GM12878 (cell line): ENCODE measurements at regions not wholly inside any gene's neighbourhood (a gene's known extent, or its start where the extent isn't known, plus 50 kb on each side); places are given as distances from the start of the nearest gene placed in this dataset.
"Not testable (repeated sequence)": the region's sequence is repeated elsewhere in the genome, so short reads cannot be mapped to it uniquely, and the experiment has no call there.

Source experiments
- LARP7 ChIP-seq: fragments of 450-650 bp; IDR thresholded peaks from 2 replicates; pipeline ENCODE4 v1.6.1; 2017; ENCODE audit warnings: mild to moderate bottlenecking
- MXI1 ChIP-seq: fragments of 150-350 bp; IDR thresholded peaks from 2 replicates; pipeline ENCODE4 v1.6.1; 2011; ENCODE audit warnings: low read depth, mild to moderate bottlenecking, inconsistent platforms, low read length, improper control_type of control experiment
- NR2C2 ChIP-seq: IDR thresholded peaks from 2 replicates; pipeline ENCODE4 v1.6.1; 2011; ENCODE audit warnings: borderline replicate concordance, low read depth; ENCODE audit not compliant: control insufficient read depth, insufficient read length
- NRF1 ChIP-seq: conservative IDR thresholded peaks from 2 replicates; pipeline ENCODE4 v1.6.1; 2011; ENCODE audit warnings: mild to moderate bottlenecking, low read depth, low read length, improper control_type of control experiment
- POLR2AphosphoS2 ChIP-seq: IDR thresholded peaks from 2 replicates; pipeline ENCODE4 v1.6.1; 2011; ENCODE audit warnings: low read depth, mild to moderate bottlenecking, low read length, improper control_type of control experiment, moderate library complexity
- RCOR1 ChIP-seq: conservative IDR thresholded peaks from 2 replicates; pipeline ENCODE4 v1.6.1; 2012; ENCODE audit warnings: low read depth, low read length, improper control_type of control experiment
- SRF ChIP-seq, 2 experiments: IDR thresholded peaks; 2 replicates each; pipeline ENCODE4 v1.6.1; 2011; ENCODE audit warnings: low read depth in 2 of 2, low read length in 2 of 2, mild to moderate bottlenecking in 1 of 2, moderate library complexity in 1 of 2
- TF ChIP-seq, protein P1 (sequence below): IDR thresholded peaks from 2 replicates; pipeline ENCODE4 v1.6.1; 2011; ENCODE audit warnings: low read depth, mild to moderate bottlenecking, low read length, moderate library complexity, borderline replicate concordance; ENCODE audit errors: extremely low read depth
- TF ChIP-seq, protein P2 (sequence below), 3 experiments: IDR thresholded peaks in 2 of 3; conservative IDR thresholded peaks in 1 of 3; 2 replicates each; pipeline ENCODE4 v1.5.1; 2011; ENCODE audit warnings: low read depth in 3 of 3, low read length in 3 of 3, mild to moderate bottlenecking in 3 of 3, control low read depth in 2 of 3, moderate library complexity in 2 of 3, inconsistent platforms in 1 of 3, mixed read lengths in 1 of 3; ENCODE audit not compliant: control insufficient read depth in 2 of 3, insufficient read depth in 1 of 3; ENCODE audit errors: extremely low read depth in 1 of 3
- TF ChIP-seq, protein P3 (sequence below): fragments of 450-650 bp; IDR thresholded peaks from 2 replicates; pipeline ENCODE4 v1.6.1; 2016; ENCODE audit warnings: mild to moderate bottlenecking, moderate library complexity, borderline replicate concordance

DNA sequence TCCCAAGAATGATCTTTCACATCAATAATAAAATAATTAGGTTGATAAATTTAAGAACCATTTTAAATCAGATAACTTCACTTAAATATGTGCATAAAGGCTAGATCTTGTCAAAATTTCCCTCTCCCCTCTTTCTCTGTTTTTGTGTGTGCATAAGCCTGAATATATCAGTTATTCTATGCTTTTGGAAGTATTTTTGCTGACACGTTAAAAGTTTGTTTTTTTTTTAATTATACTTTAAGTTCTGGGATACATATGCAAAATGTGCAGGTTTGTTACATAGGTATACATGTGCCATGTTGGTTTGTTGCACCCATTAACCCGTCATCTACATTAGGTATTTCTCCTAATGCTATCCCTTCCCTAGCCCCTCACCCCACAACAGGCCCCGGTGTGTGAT, 391.2 kb downstream of the UTRN start:
- TF ChIP-seq POLR2AphosphoS2; LARP7; MXI1; RCOR1; NR2C2; NRF1; SRF (IDR thresholded peaks at IDR 0.05; ENCODE audit: low read depth in 2 of 2, low read length in 2 of 2): not testable (repeated sequence)
- TF ChIP-seq, protein P1, sequence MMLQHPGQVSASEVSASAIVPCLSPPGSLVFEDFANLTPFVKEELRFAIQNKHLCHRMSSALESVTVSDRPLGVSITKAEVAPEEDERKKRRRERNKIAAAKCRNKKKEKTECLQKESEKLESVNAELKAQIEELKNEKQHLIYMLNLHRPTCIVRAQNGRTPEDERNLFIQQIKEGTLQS, result not testable (repeated sequence)
- TF ChIP-seq, protein P2, sequence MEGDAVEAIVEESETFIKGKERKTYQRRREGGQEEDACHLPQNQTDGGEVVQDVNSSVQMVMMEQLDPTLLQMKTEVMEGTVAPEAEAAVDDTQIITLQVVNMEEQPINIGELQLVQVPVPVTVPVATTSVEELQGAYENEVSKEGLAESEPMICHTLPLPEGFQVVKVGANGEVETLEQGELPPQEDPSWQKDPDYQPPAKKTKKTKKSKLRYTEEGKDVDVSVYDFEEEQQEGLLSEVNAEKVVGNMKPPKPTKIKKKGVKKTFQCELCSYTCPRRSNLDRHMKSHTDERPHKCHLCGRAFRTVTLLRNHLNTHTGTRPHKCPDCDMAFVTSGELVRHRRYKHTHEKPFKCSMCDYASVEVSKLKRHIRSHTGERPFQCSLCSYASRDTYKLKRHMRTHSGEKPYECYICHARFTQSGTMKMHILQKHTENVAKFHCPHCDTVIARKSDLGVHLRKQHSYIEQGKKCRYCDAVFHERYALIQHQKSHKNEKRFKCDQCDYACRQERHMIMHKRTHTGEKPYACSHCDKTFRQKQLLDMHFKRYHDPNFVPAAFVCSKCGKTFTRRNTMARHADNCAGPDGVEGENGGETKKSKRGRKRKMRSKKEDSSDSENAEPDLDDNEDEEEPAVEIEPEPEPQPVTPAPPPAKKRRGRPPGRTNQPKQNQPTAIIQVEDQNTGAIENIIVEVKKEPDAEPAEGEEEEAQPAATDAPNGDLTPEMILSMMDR (IDR thresholded peaks at IDR 0.05 in 2 of 3, conservative IDR thresholded peaks at IDR 0.05 in 1 of 3; ENCODE audit: control insufficient read depth in 2 of 3, extremely low read depth in 1 of 3, insufficient read depth in 1 of 3, low read depth in 3 of 3, low read length in 3 of 3), result not testable (repeated sequence)
- TF ChIP-seq, protein P3, sequence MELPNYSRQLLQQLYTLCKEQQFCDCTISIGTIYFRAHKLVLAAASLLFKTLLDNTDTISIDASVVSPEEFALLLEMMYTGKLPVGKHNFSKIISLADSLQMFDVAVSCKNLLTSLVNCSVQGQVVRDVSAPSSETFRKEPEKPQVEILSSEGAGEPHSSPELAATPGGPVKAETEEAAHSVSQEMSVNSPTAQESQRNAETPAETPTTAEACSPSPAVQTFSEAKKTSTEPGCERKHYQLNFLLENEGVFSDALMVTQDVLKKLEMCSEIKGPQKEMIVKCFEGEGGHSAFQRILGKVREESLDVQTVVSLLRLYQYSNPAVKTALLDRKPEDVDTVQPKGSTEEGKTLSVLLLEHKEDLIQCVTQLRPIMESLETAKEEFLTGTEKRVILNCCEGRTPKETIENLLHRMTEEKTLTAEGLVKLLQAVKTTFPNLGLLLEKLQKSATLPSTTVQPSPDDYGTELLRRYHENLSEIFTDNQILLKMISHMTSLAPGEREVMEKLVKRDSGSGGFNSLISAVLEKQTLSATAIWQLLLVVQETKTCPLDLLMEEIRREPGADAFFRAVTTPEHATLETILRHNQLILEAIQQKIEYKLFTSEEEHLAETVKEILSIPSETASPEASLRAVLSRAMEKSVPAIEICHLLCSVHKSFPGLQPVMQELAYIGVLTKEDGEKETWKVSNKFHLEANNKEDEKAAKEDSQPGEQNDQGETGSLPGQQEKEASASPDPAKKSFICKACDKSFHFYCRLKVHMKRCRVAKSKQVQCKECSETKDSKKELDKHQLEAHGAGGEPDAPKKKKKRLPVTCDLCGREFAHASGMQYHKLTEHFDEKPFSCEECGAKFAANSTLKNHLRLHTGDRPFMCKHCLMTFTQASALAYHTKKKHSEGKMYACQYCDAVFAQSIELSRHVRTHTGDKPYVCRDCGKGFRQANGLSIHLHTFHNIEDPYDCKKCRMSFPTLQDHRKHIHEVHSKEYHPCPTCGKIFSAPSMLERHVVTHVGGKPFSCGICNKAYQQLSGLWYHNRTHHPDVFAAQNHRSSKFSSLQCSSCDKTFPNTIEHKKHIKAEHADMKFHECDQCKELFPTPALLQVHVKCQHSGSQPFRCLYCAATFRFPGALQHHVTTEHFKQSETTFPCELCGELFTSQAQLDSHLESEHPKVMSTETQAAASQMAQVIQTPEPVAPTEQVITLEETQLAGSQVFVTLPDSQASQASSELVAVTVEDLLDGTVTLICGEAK, result not testable (repeated sequence)
